SK-N-MC (cell line): ENCODE measurements at regions not wholly inside any gene's neighbourhood (a gene's known extent, or its start where the extent isn't known, plus 50 kb on each side); places are given as distances from the start of the nearest gene placed in this dataset.

Source experiments
- EZH2 ChIP-seq: fragments of 200-600 bp; sonication (generic); IDR thresholded peaks from one replicate; pipeline ENCODE4 v1.6.1; 2017; ENCODE audit warnings: antibody characterized with exemption
- FOXP2 ChIP-seq: optimal IDR thresholded peaks from 2 replicates; pipeline ENCODE3; 2011; ENCODE audit warnings: mild to moderate bottlenecking, moderate library complexity; ENCODE audit not compliant: insufficient read depth; ENCODE audit errors: extremely low read length, control extremely low read depth
- POLR2AphosphoS5 ChIP-seq: IDR thresholded peaks from 2 replicates; pipeline ENCODE4 v1.6.1; 2012; ENCODE audit warnings: mild to moderate bottlenecking, low read depth, low read length, borderline replicate concordance

DNA sequence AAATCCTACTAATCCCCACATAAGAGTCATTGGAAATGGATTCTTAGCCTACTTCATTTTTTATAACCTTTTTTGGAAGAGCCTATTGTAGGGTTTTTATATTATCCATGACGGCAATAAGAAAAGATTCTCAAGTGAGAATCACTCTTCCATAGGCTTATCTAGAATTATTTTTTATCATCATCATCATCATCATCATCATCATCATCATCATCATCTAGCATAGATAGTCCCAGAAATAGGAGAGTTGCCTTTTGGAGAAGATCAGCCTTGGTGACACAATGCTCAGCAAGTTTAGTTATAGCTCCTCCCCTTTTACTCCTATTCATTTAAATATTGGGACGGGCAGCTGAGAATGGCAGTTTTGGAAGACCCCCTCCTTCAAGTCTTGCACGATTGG, 359.1 kb upstream of the SLC35B3 start:
- TF ChIP-seq POLR2AphosphoS5 (no peak), EZH2 (no peak), FOXP2 (no peak)
